ENCODE measurements at regions not wholly inside any gene's neighbourhood (a gene's known extent, or its start where the extent isn't known, plus 50 kb on each side); places are given as distances from the start of the nearest gene placed in this dataset.

GRCh38 chr2:65675350-65675749 is 243.0 kb upstream of the SPRED2 start:
- Histone ChIP-seq H3K9me3 (ENCODE audit: low read depth, low read length, poor library complexity, severe bottlenecking) (no peaks in the 10 kb centered on the region), H3K27me3 (replicated peaks; ENCODE audit: insufficient read depth, low read depth, low read length, poor library complexity) (no peaks in the 10 kb centered on the region), H3K4me1 (ENCODE audit: insufficient read depth, low read length, poor library complexity, severe bottlenecking) (peaks cover 14% of the 10 kb centered on the region), H3K36me3 (ENCODE audit: insufficient read depth, low read length, poor library complexity, severe bottlenecking) (no peaks in the 10 kb centered on the region), H3K27ac (ENCODE audit: low read depth, low read length, poor library complexity, severe bottlenecking) (no peak overlapping the region), H3K4me3 (ENCODE audit: low read depth, low read length, poor library complexity, severe bottlenecking) (no peak overlapping the region)
- CTCF ChIA-PET, result no interaction called here
- intact Hi-C loops (cut with micrococcal nuclease; ENCODE audit: unreplicated experiment), result no loop called here
- no peak for DNase-seq (ENCODE audit: low spot score)
- POLR2A ChIA-PET (ENCODE audit: low non-redundant PET), result no interaction called here
- TF ChIP-seq CTCF (conservative IDR thresholded peaks at IDR 0.05; ENCODE audit: low read depth, low read length), result no peak
- TF ChIP-seq EZH2 (IDR thresholded peaks at IDR 0.05; ENCODE audit: borderline replicate concordance, low read depth, low read length, poor library complexity, severe bottlenecking), result no peak
- no TSS peak for BruUV-seq (replicated peaks)

- BruUV-seq (replicated peaks), result no TSS peak
- intact Hi-C loops (cut with micrococcal nuclease; ENCODE audit: unreplicated experiment), result no loop called here
- CTCF ChIA-PET, result no interaction called here
Observed at GRCh38 chr2:65671670-65672242, 239.4 kb upstream of the SPRED2 start.

GRCh38 chr2:65669574-65669973 is 237.2 kb upstream of the SPRED2 start:
- DNase-seq (ENCODE audit: low spot score), result no peak
- CTCF ChIA-PET, result no interaction called here
- Histone ChIP-seq H3K27me3 (replicated peaks; ENCODE audit: insufficient read depth, low read depth, low read length, poor library complexity) (no peaks in the 10 kb centered on the region), H3K4me3 (ENCODE audit: low read depth, low read length, poor library complexity, severe bottlenecking) (no peak overlapping the region), H3K36me3 (ENCODE audit: insufficient read depth, low read length, poor library complexity, severe bottlenecking) (no peaks in the 10 kb centered on the region), H3K4me1 (ENCODE audit: insufficient read depth, low read length, poor library complexity, severe bottlenecking) (peaks cover 8% of the 10 kb centered on the region), H3K9me3 (ENCODE audit: low read depth, low read length, poor library complexity, severe bottlenecking) (peaks cover 11% of the 10 kb centered on the region), H3K27ac (ENCODE audit: low read depth, low read length, poor library complexity, severe bottlenecking) (no peak overlapping the region)
- POLR2A ChIA-PET (ENCODE audit: low non-redundant PET), result no interaction called here
- TF ChIP-seq EZH2 (IDR thresholded peaks at IDR 0.05; ENCODE audit: borderline replicate concordance, low read depth, low read length, poor library complexity, severe bottlenecking) (no peak), CTCF (conservative IDR thresholded peaks at IDR 0.05; ENCODE audit: low read depth, low read length) (no peak)
- intact Hi-C loops (cut with micrococcal nuclease; ENCODE audit: unreplicated experiment), result no loop called here
- no TSS peak for BruUV-seq (replicated peaks)

More at GRCh38 chr2:65671670-65672242, 239.4 kb upstream of the SPRED2 start:
- Histone ChIP-seq H3K4me1 (ENCODE audit: insufficient read depth, low read length, poor library complexity, severe bottlenecking) (no peaks in the 10 kb centered on the region), H3K36me3 (ENCODE audit: insufficient read depth, low read length, poor library complexity, severe bottlenecking) (no peaks in the 10 kb centered on the region), H3K27ac (ENCODE audit: low read depth, low read length, poor library complexity, severe bottlenecking) (no peak overlapping the region), H3K27me3 (replicated peaks; ENCODE audit: insufficient read depth, low read depth, low read length, poor library complexity) (no peaks in the 10 kb centered on the region), H3K4me3 (ENCODE audit: low read depth, low read length, poor library complexity, severe bottlenecking) (no peak overlapping the region), H3K9me3 (ENCODE audit: low read depth, low read length, poor library complexity, severe bottlenecking) (peaks cover 11% of the 10 kb centered on the region)
- no peak for DNase-seq (ENCODE audit: low spot score)
- no peak for TF ChIP-seq CTCF (conservative IDR thresholded peaks at IDR 0.05; ENCODE audit: low read depth, low read length)
- TF ChIP-seq EZH2 (IDR thresholded peaks at IDR 0.05; ENCODE audit: borderline replicate concordance, low read depth, low read length, poor library complexity, severe bottlenecking), result no peak
- POLR2A ChIA-PET (ENCODE audit: low non-redundant PET), result no interaction called here
